SK-N-SH (cell line): ENCODE measurements at regions not wholly inside any gene's neighbourhood (a gene's known extent, or its start where the extent isn't known, plus 50 kb on each side); places are given as distances from the start of the nearest gene placed in this dataset.

ENCODE experiments used
- CTCF ChIA-PET: fragments of 300-600, 350-600 bp; formaldehyde crosslinking; extraction: SDS; loops from one replicate; lab custom pipeline; 2021; lab: Yijun Ruan, JAX
- POLR2A ChIA-PET: fragments of 350-600 bp; sonication (Branson Sonifier 250); formaldehyde crosslinking; extraction: SDS; loops from one replicate; lab custom pipeline; 2020; ENCODE audit warnings: antibody characterized with exemption, inconsistent platforms; lab: Yijun Ruan, JAX
- DNase-seq: peaks from one replicate; pipeline ENCODE4 v3.0.0; 2012
- H2AFZ ChIP-seq: fragments of 200-600 bp; sonication (generic); 2 replicates; pipeline ENCODE4 v1.8.1; 2016; ENCODE audit warnings: antibody characterized with exemption, mild to moderate bottlenecking, low read depth
- H3F3A ChIP-seq: fragments of 200-600 bp; sonication (generic); replicated peaks from 2 replicates; pipeline ENCODE3; 2016; ENCODE audit warnings: antibody characterized with exemption, mild to moderate bottlenecking; ENCODE audit not compliant: insufficient read depth
- H3K27ac ChIP-seq, 2 experiments: fragments of 200-500 bp in 1 of 2; fragments of 200-600 bp in 1 of 2; sonication (Bioruptor generic) in 1 of 2; sonication (generic), shearing (Covaris generic) in 1 of 2; 2 replicates each; pipeline versions ENCODE4 v1.5.1 to v1.6.1; 2014 to 2016; ENCODE audit warnings: low read depth in 2 of 2, inconsistent platforms in 1 of 2, low read length in 1 of 2, mild to moderate bottlenecking in 1 of 2, mixed read lengths in 1 of 2
- H3K27me3 ChIP-seq: fragments of 200-600 bp; sonication (generic), shearing (Covaris generic); 2 replicates; pipeline ENCODE4 v1.6.1; 2016; ENCODE audit warnings: mixed run types; ENCODE audit not compliant: insufficient read depth
- H3K36me3 ChIP-seq, 2 experiments: fragments of 200-500 bp in 1 of 2; fragments of 200-600 bp in 1 of 2; sonication (Bioruptor generic) in 1 of 2; sonication (generic) in 1 of 2; replicated peaks in 1 of 2; 2 replicates each; pipeline versions ENCODE3 to v1.5.1; 2014 to 2016; ENCODE audit warnings: low read length in 1 of 2, mild to moderate bottlenecking in 1 of 2; ENCODE audit not compliant: insufficient read depth in 2 of 2, control insufficient read depth in 1 of 2
- H3K4me1 ChIP-seq, 2 experiments: fragments of 200-500 bp in 1 of 2; fragments of 200-600 bp in 1 of 2; sonication (Bioruptor generic) in 1 of 2; sonication (generic), shearing (Covaris generic) in 1 of 2; 2 replicates each; pipeline versions ENCODE4 v1.5.1 to v1.6.1; 2014 to 2016; ENCODE audit warnings: low read depth in 1 of 2, low read length in 1 of 2, mixed run types in 1 of 2; ENCODE audit not compliant: insufficient read depth in 2 of 2, control insufficient read depth in 1 of 2
- H3K4me2 ChIP-seq: fragments of 200-600 bp; sonication (generic), shearing (Covaris generic); 2 replicates; pipeline ENCODE4 v1.6.1; 2017; ENCODE audit warnings: mixed run types
- H3K4me3 ChIP-seq, 2 experiments: fragments of 200-500 bp in 1 of 2; fragments of 200-600 bp in 1 of 2; sonication (Bioruptor generic) in 1 of 2; sonication (generic), shearing (Covaris generic) in 1 of 2; 2 replicates each; pipeline versions ENCODE4 v1.5.1 to v1.8.1; 2014 to 2016; ENCODE audit warnings: low read depth in 2 of 2, inconsistent platforms in 1 of 2, low read length in 1 of 2, mild to moderate bottlenecking in 1 of 2, mixed read lengths in 1 of 2, moderate library complexity in 1 of 2
- H3K79me2 ChIP-seq: fragments of 200-600 bp; sonication (generic); 2 replicates; pipeline ENCODE4 v1.8.1; 2017; ENCODE audit warnings: mild to moderate bottlenecking; ENCODE audit not compliant: insufficient read depth
- H3K9ac ChIP-seq: fragments of 200-600 bp; sonication (generic); 2 replicates; pipeline ENCODE4 v1.6.1; 2017; ENCODE audit warnings: mixed run types
- H3K9me2 ChIP-seq: fragments of 200-600 bp; sonication (generic); 2 replicates; pipeline ENCODE4 v1.6.1; 2017; ENCODE audit warnings: mixed run types
- H3K9me3 ChIP-seq: fragments of 200-600 bp; sonication (generic); 2 replicates; pipeline ENCODE4 v1.6.1; 2017; ENCODE audit warnings: mixed run types, mild to moderate bottlenecking, moderate library complexity
- H4K20me1 ChIP-seq: fragments of 200-600 bp; sonication (generic); 2 replicates; pipeline ENCODE4 v1.6.1; 2017; ENCODE audit warnings: mild to moderate bottlenecking, mixed run types; ENCODE audit not compliant: insufficient read depth
- CHD2 ChIP-seq: fragments of 150-350 bp; IDR thresholded peaks from 2 replicates; pipeline ENCODE4 v1.6.1; 2018; ENCODE audit warnings: low read length; ENCODE audit not compliant: partially characterized antibody
- EZH2phosphoT487 ChIP-seq: fragments of 200-600 bp; sonication (generic); IDR thresholded peaks from 2 replicates; pipeline ENCODE4 v1.6.1; 2017; ENCODE audit warnings: low read depth, mixed run types, mild to moderate bottlenecking, antibody characterized with exemption, moderate library complexity, borderline replicate concordance
- FOSL2 ChIP-seq: IDR thresholded peaks from 2 replicates; pipeline ENCODE4 v1.4.0; 2012; ENCODE audit warnings: low read depth, mild to moderate bottlenecking, moderate library complexity, borderline replicate concordance
- FOXJ3 ChIP-seq: sonication (generic); formaldehyde crosslinking; IDR thresholded peaks from 2 replicates; pipeline ENCODE4 v1.5.1; 2020; ENCODE audit warnings: mild to moderate bottlenecking, missing genetic modification reagents
- GATA2 ChIP-seq: sonication (generic); formaldehyde crosslinking; IDR thresholded peaks from 2 replicates; pipeline ENCODE4 v1.5.0; 2020; ENCODE audit warnings: mild to moderate bottlenecking, missing genetic modification reagents
- IRF3 ChIP-seq: fragments of 150-350 bp; IDR thresholded peaks from 2 replicates; pipeline ENCODE4 v1.6.1; 2016; ENCODE audit warnings: mild to moderate bottlenecking, low read depth, low read length
- JUND ChIP-seq: IDR thresholded peaks from 2 replicates; pipeline ENCODE4 v1.4.0; 2012
- MXI1 ChIP-seq: IDR thresholded peaks from 2 replicates; pipeline ENCODE4 v1.6.1; 2012; ENCODE audit warnings: mild to moderate bottlenecking, low read depth, low read length, improper control_type of control experiment
- NFIC ChIP-seq: IDR thresholded peaks from 2 replicates; pipeline ENCODE4 v1.4.0; 2012; ENCODE audit warnings: borderline replicate concordance
- NRF1 ChIP-seq: IDR thresholded peaks from 2 replicates; pipeline ENCODE4 v1.6.1; 2012; ENCODE audit warnings: low read depth, mild to moderate bottlenecking, low read length
- PBX3 ChIP-seq: IDR thresholded peaks from 2 replicates; pipeline ENCODE4; 2012
- POLR2AphosphoS5 ChIP-seq: IDR thresholded peaks from 2 replicates; pipeline ENCODE4 v1.6.1; 2012; ENCODE audit warnings: low read depth, low read length
- RAD21 ChIP-seq: IDR thresholded peaks from 2 replicates; pipeline ENCODE4 v1.6.1; 2012; ENCODE audit warnings: mild to moderate bottlenecking, low read length
- RFX5 ChIP-seq: IDR thresholded peaks from 2 replicates; pipeline ENCODE4 v1.6.1; 2012; ENCODE audit warnings: mild to moderate bottlenecking, improper control_type of control experiment, low read length
- RXRA ChIP-seq: IDR thresholded peaks from 2 replicates; pipeline ENCODE4 v1.4.0; 2012; ENCODE audit warnings: low read depth, mild to moderate bottlenecking, borderline replicate concordance
- SMC3 ChIP-seq: IDR thresholded peaks from 2 replicates; pipeline ENCODE4 v1.6.1; 2012; ENCODE audit warnings: low read depth, low read length, improper control_type of control experiment
- TAF1 ChIP-seq: IDR thresholded peaks from 2 replicates; pipeline ENCODE4 v1.6.1; 2012; ENCODE audit warnings: low read depth, mild to moderate bottlenecking, low read length, moderate library complexity, borderline replicate concordance
- TCF12 ChIP-seq: IDR thresholded peaks from 2 replicates; pipeline ENCODE4 v1.4.0; 2012
- YY1 ChIP-seq: IDR thresholded peaks from 2 replicates; pipeline ENCODE4 v1.4.0; 2012; ENCODE audit warnings: low read depth, mild to moderate bottlenecking
- ZBTB33 ChIP-seq: IDR thresholded peaks from 2 replicates; pipeline ENCODE4 v1.4.0; 2012; ENCODE audit warnings: low read depth, borderline replicate concordance
- WGBS: methylation state at CpG from one replicate; pipeline ENCODE4 v1.1.6; 2017; ENCODE audit warnings: low lambda C conversion rate; 5-methylcytosine and 5-hydroxymethylcytosine counted together

- CTCF ChIA-PET = no interaction called here
Measured at GRCh38 chr15:26023691-26024090, 160.6 kb upstream of the ATP10A start.

GRCh38 chr15:26023231-26023630 lies 160.1 kb upstream of the ATP10A start:
- no peak overlapping the region for H3K27ac ChIP-seq
- POLR2A ChIA-PET = no interaction called here
- no peak overlapping the region for H3K4me2 ChIP-seq
- 67% methylated on average over 10 of the region's 10 CpGs for WGBS
- TF ChIP-seq IRF3 = no peak
- TF ChIP-seq TAF1 = no peak
- TF ChIP-seq GATA2 = no peak
- no peak for TF ChIP-seq POLR2AphosphoS5
- TF ChIP-seq YY1 = no peak
- TF ChIP-seq NFIC = no peak
- no peak for TF ChIP-seq RFX5
- no peak for TF ChIP-seq RAD21
- no peak for TF ChIP-seq TCF12
- TF ChIP-seq CHD2 = no peak
- TF ChIP-seq FOSL2 = no peak
- TF ChIP-seq RXRA = no peak
- no peak for TF ChIP-seq NRF1
- no peak for TF ChIP-seq PBX3
- no peak for DNase-seq
- H3K36me3 ChIP-seq = no peaks in the 10 kb centered on the region
- no peaks in the 10 kb centered on the region for H3K27me3 ChIP-seq
- no peaks in the 10 kb centered on the region for H3K9me3 ChIP-seq
- H3K9ac ChIP-seq = no peak overlapping the region
- no peak overlapping the region for H2AFZ ChIP-seq
- CTCF ChIA-PET = no interaction called here
- H3K4me1 ChIP-seq = no peaks in the 10 kb centered on the region
- H3K4me3 ChIP-seq = no peak overlapping the region
- H3K79me2 ChIP-seq = no peaks in the 10 kb centered on the region
- no peaks in the 10 kb centered on the region for H3F3A ChIP-seq
- no peaks in the 10 kb centered on the region for H3K9me2 ChIP-seq
- no peaks in the 10 kb centered on the region for H4K20me1 ChIP-seq

More at GRCh38 chr15:26023691-26024090, 160.6 kb upstream of the ATP10A start:
- Histone ChIP-seq H3K27me3 (no peaks in the 10 kb centered on the region), H3K36me3 (no peaks in the 10 kb centered on the region), H3K4me3 (no peak overlapping the region), H3F3A (no peaks in the 10 kb centered on the region), H3K27ac (no peak overlapping the region), H3K9ac (no peak overlapping the region), H2AFZ (no peak overlapping the region), H3K4me1 (no peaks in the 10 kb centered on the region), H4K20me1 (no peaks in the 10 kb centered on the region), H3K9me2 (no peaks in the 10 kb centered on the region), H3K4me2 (no peak overlapping the region), H3K79me2 (no peaks in the 10 kb centered on the region), H3K9me3 (no peaks in the 10 kb centered on the region)
- no peak for DNase-seq
- WGBS = 42% methylated on average over 5 of the region's 5 CpGs
- no peak for TF ChIP-seq FOXJ3
- TF ChIP-seq SMC3 = no peak
- TF ChIP-seq NFIC = no peak
- TF ChIP-seq EZH2phosphoT487 = no peak
- TF ChIP-seq MXI1 = no peak
- no peak for TF ChIP-seq ZBTB33
- TF ChIP-seq JUND = no peak
- TF ChIP-seq POLR2AphosphoS5 = no peak
- no peak for TF ChIP-seq IRF3
- TF ChIP-seq RAD21 = no peak
- TF ChIP-seq, all 33 proteins: peak for 0
- POLR2A ChIA-PET = no interaction called here
